PC-9 (cell line): ENCODE measurements at regions not wholly inside any gene's neighbourhood (a gene's known extent, or its start where the extent isn't known, plus 50 kb on each side); places are given as distances from the start of the nearest gene placed in this dataset.

Experiments
- CTCF ChIP-seq: fragments of 200-600 bp; sonication (generic); conservative IDR thresholded peaks from 2 replicates; pipeline ENCODE4 v1.6.1; 2017; ENCODE audit warnings: mixed run types, antibody characterized with exemption, mild to moderate bottlenecking, moderate library complexity
- EZH2 ChIP-seq: fragments of 200-600 bp; sonication (generic); IDR thresholded peaks from 2 replicates; pipeline ENCODE4 v1.8.0; 2017; ENCODE audit warnings: antibody characterized with exemption, low read depth

DNA sequence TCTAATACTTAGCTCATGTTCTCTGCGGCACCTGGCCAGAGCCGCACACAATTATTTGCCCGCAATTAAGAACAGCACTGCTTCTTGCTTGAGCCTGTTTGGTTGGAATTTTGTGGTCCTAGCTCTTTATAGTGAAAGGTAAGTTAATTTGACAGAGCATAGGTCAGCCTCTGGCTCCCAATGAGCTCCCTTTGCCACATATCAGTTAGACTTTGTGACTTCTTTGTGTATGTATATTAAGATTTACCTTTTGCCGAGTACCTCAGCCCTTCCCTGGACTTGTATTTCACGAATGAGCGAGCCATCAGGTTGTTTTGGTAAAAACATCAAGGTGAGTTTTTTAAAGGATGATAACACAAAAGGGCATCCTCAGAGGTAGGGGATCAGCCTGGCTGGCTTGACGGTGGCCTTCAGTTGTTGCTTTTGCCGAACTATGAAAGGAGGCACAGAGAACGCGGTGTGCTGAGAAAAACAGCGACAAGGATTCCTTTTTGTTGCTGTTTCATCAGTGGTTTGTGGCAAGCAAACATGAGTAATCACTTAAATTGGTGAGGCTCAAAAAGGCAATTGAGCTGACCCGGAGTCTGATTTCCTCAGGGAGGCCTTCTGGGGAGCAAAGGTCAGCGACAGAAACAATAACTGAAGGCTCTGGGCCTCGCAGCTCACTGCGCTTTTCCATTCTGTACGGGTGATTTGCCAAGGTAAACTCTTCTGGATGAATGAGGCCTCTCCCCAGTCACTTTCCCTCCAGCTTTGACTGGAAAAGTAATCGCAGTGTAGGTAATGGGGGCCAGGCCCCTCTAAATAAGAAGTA, 163.6 kb downstream of the HS3ST3A1 start:
- TF ChIP-seq CTCF: no peak
- TF ChIP-seq EZH2: no peak
